ENCODE measurements at regions not wholly inside any gene's neighbourhood (a gene's known extent, or its start where the extent isn't known, plus 50 kb on each side); places are given as distances from the start of the nearest gene placed in this dataset.
"Not testable (repeated sequence)": the region's sequence is repeated elsewhere in the genome, so short reads cannot be mapped to it uniquely, and the experiment has no call there.

DNA sequence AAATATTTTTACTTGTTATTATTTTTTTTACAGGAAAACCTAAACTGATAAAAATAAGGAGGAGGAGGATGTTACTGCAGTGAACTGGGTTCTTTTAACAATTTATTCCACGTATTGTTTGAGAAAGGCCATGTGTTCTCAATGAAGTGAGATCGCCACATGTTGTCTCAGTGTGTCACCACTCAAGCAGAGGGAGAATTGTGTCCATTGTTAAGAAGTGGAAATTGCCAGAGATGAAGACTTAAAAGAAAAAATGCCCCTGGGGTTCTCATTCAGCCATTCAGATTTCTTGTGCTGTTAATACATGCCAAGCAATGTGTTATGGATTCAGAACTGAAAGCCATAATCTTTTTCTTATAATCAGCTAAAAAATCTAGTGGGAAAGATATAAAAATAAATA lies 297.1 kb downstream of the NSUN3 start:
- Histone ChIP-seq H3K9me2 (replicated peaks; ENCODE audit: insufficient read depth, low read length) (no peaks in the 10 kb centered on the region), H4K20me1 (ENCODE audit: insufficient read depth, low read depth, low read length) (no peaks in the 10 kb centered on the region), H3K9me3 (ENCODE audit: low read length) (no peaks in the 10 kb centered on the region), H2AFZ (ENCODE audit: low read length) (no peak overlapping the region), H3K4me2 (ENCODE audit: low read depth, low read length, poor library complexity, severe bottlenecking) (no peak overlapping the region), H3K79me2 (ENCODE audit: low read length) (no peaks in the 10 kb centered on the region), H3K27me3 (ENCODE audit: low read length) (no peaks in the 10 kb centered on the region), H3K36me3 (ENCODE audit: insufficient read depth, low read length) (no peaks in the 10 kb centered on the region), H3K27ac (ENCODE audit: low read length) (no peak overlapping the region), H3K4me1 (ENCODE audit: low read length) (no peaks in the 10 kb centered on the region), H3K9ac (ENCODE audit: low read length) (no peak overlapping the region), H3K4me3 (ENCODE audit: low read length) (no peak overlapping the region)
- no peak for DNase-seq

GRCh38 chr3:94360987-94361386 lies 298.1 kb downstream of the NSUN3 start:
- H3K4me2 ChIP-seq (ENCODE audit: low read depth, low read length, poor library complexity, severe bottlenecking), result no peak overlapping the region
- no peaks in the 10 kb centered on the region for H4K20me1 ChIP-seq (ENCODE audit: insufficient read depth, low read depth, low read length)
- no peaks in the 10 kb centered on the region for H3K9me2 ChIP-seq (replicated peaks; ENCODE audit: insufficient read depth, low read length)
- DNase-seq, result no peak
- H3K79me2 ChIP-seq (ENCODE audit: low read length), result no peaks in the 10 kb centered on the region
- H2AFZ ChIP-seq (ENCODE audit: low read length), result no peak overlapping the region
- H3K4me3 ChIP-seq (ENCODE audit: low read length), result no peak overlapping the region
- no peak overlapping the region for H3K9ac ChIP-seq (ENCODE audit: low read length)
- no peak overlapping the region for H3K27ac ChIP-seq (ENCODE audit: low read length)
- no peaks in the 10 kb centered on the region for H3K36me3 ChIP-seq (ENCODE audit: insufficient read depth, low read length)
- H3K4me1 ChIP-seq (ENCODE audit: low read length), result no peaks in the 10 kb centered on the region
- H3K27me3 ChIP-seq (ENCODE audit: low read length), result no peaks in the 10 kb centered on the region
- no peaks in the 10 kb centered on the region for H3K9me3 ChIP-seq (ENCODE audit: low read length)

- Histone ChIP-seq H3K27me3 (ENCODE audit: low read length) (no peaks in the 10 kb centered on the region), H3K4me1 (ENCODE audit: low read length) (no peaks in the 10 kb centered on the region), H3K4me2 (ENCODE audit: low read depth, low read length, poor library complexity, severe bottlenecking) (no peak overlapping the region), H3K79me2 (ENCODE audit: low read length) (no peaks in the 10 kb centered on the region), H3K9me3 (ENCODE audit: low read length) (no peaks in the 10 kb centered on the region), H3K27ac (ENCODE audit: low read length) (no peak overlapping the region), H4K20me1 (ENCODE audit: insufficient read depth, low read depth, low read length) (no peaks in the 10 kb centered on the region), H3K4me3 (ENCODE audit: low read length) (no peak overlapping the region), H3K9ac (ENCODE audit: low read length) (no peak overlapping the region), H2AFZ (ENCODE audit: low read length) (no peak overlapping the region), H3K9me2 (replicated peaks; ENCODE audit: insufficient read depth, low read length) (no peaks in the 10 kb centered on the region), H3K36me3 (ENCODE audit: insufficient read depth, low read length) (no peaks in the 10 kb centered on the region)
- no peak for DNase-seq
Observed at GRCh38 chr3:94362393-94362792, 299.5 kb downstream of the NSUN3 start.

DNA sequence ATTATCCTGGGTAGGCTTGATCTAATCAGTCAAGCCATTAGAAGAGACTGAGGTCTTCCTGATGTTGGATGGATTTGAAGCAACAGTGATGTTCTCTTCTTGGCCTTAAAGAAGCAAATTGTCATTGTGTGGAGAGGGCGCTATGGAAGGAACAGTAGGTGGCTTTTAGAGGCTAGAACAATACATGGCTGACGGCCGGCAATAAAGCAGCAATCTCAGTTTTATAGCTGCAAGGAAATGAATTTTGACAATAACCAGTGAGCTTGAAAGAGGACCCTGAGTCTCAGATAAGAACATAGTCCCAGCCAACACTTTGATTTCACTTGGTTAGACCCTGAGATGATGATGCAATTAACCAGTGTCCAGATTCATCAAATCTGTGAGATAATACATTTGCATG lies 302.1 kb downstream of the NSUN3 start:
- no peaks in the 10 kb centered on the region for H4K20me1 ChIP-seq (ENCODE audit: insufficient read depth, low read depth, low read length)
- no peak overlapping the region for H3K4me2 ChIP-seq (ENCODE audit: low read depth, low read length, poor library complexity, severe bottlenecking)
- H3K36me3 ChIP-seq (ENCODE audit: insufficient read depth, low read length), result no peaks in the 10 kb centered on the region
- DNase-seq, result no peak
- no peaks in the 10 kb centered on the region for H3K9me3 ChIP-seq (ENCODE audit: low read length)
- H3K9me2 ChIP-seq (replicated peaks; ENCODE audit: insufficient read depth, low read length), result no peaks in the 10 kb centered on the region
- no peak overlapping the region for H3K27ac ChIP-seq (ENCODE audit: low read length)
- no peak overlapping the region for H2AFZ ChIP-seq (ENCODE audit: low read length)
- no peaks in the 10 kb centered on the region for H3K4me1 ChIP-seq (ENCODE audit: low read length)
- H3K9ac ChIP-seq (ENCODE audit: low read length), result no peak overlapping the region
- H3K27me3 ChIP-seq (ENCODE audit: low read length), result no peaks in the 10 kb centered on the region
- H3K4me3 ChIP-seq (ENCODE audit: low read length), result no peak overlapping the region
- no peaks in the 10 kb centered on the region for H3K79me2 ChIP-seq (ENCODE audit: low read length)

DNA sequence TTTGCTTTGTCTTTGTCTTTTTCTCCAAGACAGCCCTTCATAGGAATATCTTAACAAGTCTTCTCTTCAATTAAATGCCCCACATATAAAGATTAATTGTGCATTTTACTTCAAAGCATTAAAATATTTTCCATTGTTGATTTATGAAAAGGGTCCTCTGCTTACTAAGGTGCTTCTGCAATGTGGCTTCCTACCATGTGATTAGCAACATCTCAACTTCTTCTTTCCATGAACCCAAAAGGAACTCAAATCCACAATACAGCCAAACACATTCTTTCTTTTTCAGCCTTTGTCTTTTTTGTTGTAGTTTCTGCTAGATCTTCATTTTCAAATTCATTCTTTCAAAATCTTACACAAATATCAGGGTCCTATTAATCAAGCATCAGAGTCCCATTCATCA lies 309.2 kb downstream of the NSUN3 start:
- DNase-seq, result no peak
- Histone ChIP-seq H3K4me1 (ENCODE audit: low read length) (no peaks in the 10 kb centered on the region), H3K27me3 (ENCODE audit: low read length) (no peaks in the 10 kb centered on the region), H2AFZ (ENCODE audit: low read length) (no peak overlapping the region), H3K4me3 (ENCODE audit: low read length) (no peak overlapping the region), H3K79me2 (ENCODE audit: low read length) (no peaks in the 10 kb centered on the region), H3K9ac (ENCODE audit: low read length) (no peak overlapping the region), H3K4me2 (ENCODE audit: low read depth, low read length, poor library complexity, severe bottlenecking) (no peak overlapping the region), H3K27ac (ENCODE audit: low read length) (no peak overlapping the region), H3K9me2 (replicated peaks; ENCODE audit: insufficient read depth, low read length) (no peaks in the 10 kb centered on the region), H4K20me1 (ENCODE audit: insufficient read depth, low read depth, low read length) (no peaks in the 10 kb centered on the region), H3K9me3 (ENCODE audit: low read length) (no peaks in the 10 kb centered on the region), H3K36me3 (ENCODE audit: insufficient read depth, low read length) (no peaks in the 10 kb centered on the region)

- H3K4me2 ChIP-seq (ENCODE audit: low read depth, low read length, poor library complexity, severe bottlenecking), result no peak overlapping the region
- no peaks in the 10 kb centered on the region for H3K79me2 ChIP-seq (ENCODE audit: low read length)
- no peaks in the 10 kb centered on the region for H3K27me3 ChIP-seq (ENCODE audit: low read length)
- H3K36me3 ChIP-seq (ENCODE audit: insufficient read depth, low read length), result no peaks in the 10 kb centered on the region
- no peak for DNase-seq
- H2AFZ ChIP-seq (ENCODE audit: low read length), result no peak overlapping the region
- no peaks in the 10 kb centered on the region for H3K9me2 ChIP-seq (replicated peaks; ENCODE audit: insufficient read depth, low read length)
- H3K4me1 ChIP-seq (ENCODE audit: low read length), result no peaks in the 10 kb centered on the region
- H3K4me3 ChIP-seq (ENCODE audit: low read length), result no peak overlapping the region
- no peak overlapping the region for H3K9ac ChIP-seq (ENCODE audit: low read length)
- H3K27ac ChIP-seq (ENCODE audit: low read length), result no peak overlapping the region
- H3K9me3 ChIP-seq (ENCODE audit: low read length), result no peaks in the 10 kb centered on the region
- H4K20me1 ChIP-seq (ENCODE audit: insufficient read depth, low read depth, low read length), result no peaks in the 10 kb centered on the region
Observed at GRCh38 chr3:94373456-94373855, 310.6 kb downstream of the NSUN3 start.

- Histone ChIP-seq H3K4me1 (ENCODE audit: low read length) (no peaks in the 10 kb centered on the region), H4K20me1 (ENCODE audit: insufficient read depth, low read depth, low read length) (no peaks in the 10 kb centered on the region), H3K36me3 (ENCODE audit: insufficient read depth, low read length) (no peaks in the 10 kb centered on the region), H2AFZ (ENCODE audit: low read length) (no peak overlapping the region), H3K27ac (ENCODE audit: low read length) (no peak overlapping the region), H3K9me2 (replicated peaks; ENCODE audit: insufficient read depth, low read length) (no peaks in the 10 kb centered on the region), H3K9ac (ENCODE audit: low read length) (no peak overlapping the region), H3K27me3 (ENCODE audit: low read length) (no peaks in the 10 kb centered on the region), H3K9me3 (ENCODE audit: low read length) (no peaks in the 10 kb centered on the region), H3K4me3 (ENCODE audit: low read length) (no peak overlapping the region), H3K79me2 (ENCODE audit: low read length) (no peaks in the 10 kb centered on the region), H3K4me2 (ENCODE audit: low read depth, low read length, poor library complexity, severe bottlenecking) (no peak overlapping the region)
- no peak for DNase-seq
Observed at GRCh38 chr3:94374439-94375161, 311.7 kb downstream of the NSUN3 start.

GRCh38 chr3:94377123-94377696 lies 314.3 kb downstream of the NSUN3 start:
- not testable (repeated sequence) for H3K4me3 ChIP-seq (ENCODE audit: low read length); DNase-seq; H3K9ac ChIP-seq (ENCODE audit: low read length); H3K4me2 ChIP-seq (ENCODE audit: low read depth, low read length, poor library complexity, severe bottlenecking); H3K27ac ChIP-seq (ENCODE audit: low read length); H3K9me3 ChIP-seq (ENCODE audit: low read length); H3K36me3 ChIP-seq (ENCODE audit: insufficient read depth, low read length); H3K27me3 ChIP-seq (ENCODE audit: low read length); H3K9me2 ChIP-seq (replicated peaks; ENCODE audit: insufficient read depth, low read length); H3K79me2 ChIP-seq (ENCODE audit: low read length); H2AFZ ChIP-seq (ENCODE audit: low read length); H3K4me1 ChIP-seq (ENCODE audit: low read length); H4K20me1 ChIP-seq (ENCODE audit: insufficient read depth, low read depth, low read length)

Data from Karpas-422 (cell line).